Body of pancreas (tissue), 4 donors: ENCODE measurements at regions not wholly inside any gene's neighbourhood (a gene's known extent, or its start where the extent isn't known, plus 50 kb on each side); places are given as distances from the start of the nearest gene placed in this dataset.

Source experiments
- CTCF ChIP-seq, 7 experiments: fragments of 450-650 bp in 4 of 7; fragments of 200-600 bp in 3 of 7; sonication (generic) in 3 of 7; IDR thresholded peaks; one replicate each; pipeline ENCODE4 v1.5.1; 2016 to 2019; ENCODE audit warnings: antibody characterized with exemption in 7 of 7
- POLR2A ChIP-seq, 3 donors: fragments of 450-650 bp; IDR thresholded peaks; one replicate each; pipeline ENCODE4 v1.6.1; 2016; ENCODE audit warnings: antibody characterized with exemption in 3 of 3, mild to moderate bottlenecking in 2 of 3

DNA sequence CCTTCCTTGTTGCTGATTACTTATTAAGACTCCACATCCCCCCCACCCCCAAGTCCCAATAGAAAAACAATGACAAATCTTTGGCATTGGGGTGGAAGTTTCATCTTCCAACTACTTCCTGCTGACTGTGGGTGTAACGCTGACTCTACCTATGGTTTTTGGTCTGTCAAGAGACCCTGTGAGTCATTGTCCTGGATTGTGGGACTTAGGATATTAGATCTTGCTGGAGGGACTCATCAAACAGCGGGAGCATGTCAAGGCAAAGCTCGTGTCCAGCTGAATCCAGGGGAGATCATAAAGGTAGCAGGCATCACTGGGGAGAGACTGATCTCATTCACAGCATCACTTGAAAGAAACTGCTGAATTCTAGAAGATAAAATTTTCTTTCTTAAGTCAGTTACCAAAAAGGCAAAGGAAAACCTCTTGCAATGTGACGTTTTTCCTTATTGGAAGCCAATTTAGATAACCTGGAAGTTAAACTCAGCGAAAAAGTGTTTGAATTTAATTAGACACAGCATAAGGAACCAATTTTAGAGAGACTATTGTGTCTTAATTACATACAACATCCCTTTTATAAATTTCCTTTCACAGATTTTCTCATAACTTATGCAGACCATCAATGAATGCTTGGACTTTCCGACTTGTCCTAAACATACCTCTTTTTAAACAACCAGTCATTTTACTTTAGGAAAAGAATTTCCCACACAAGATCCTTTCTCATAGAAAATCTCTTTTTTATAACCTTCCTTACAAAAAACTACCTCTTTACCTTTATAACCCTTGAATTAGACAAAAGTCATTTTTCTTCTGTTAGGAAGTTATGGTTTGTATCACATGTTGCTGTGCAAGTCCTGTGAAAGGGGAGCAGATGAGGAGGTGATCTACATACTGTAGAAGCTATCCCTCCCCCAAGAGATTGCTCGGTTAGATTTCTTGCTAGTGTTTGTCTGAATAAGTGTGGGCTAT, 94.6 kb upstream of the SCAF11 start:
- no peak for TF ChIP-seq CTCF (IDR thresholded peaks at IDR 0.05)
- no peak for TF ChIP-seq POLR2A (IDR thresholded peaks at IDR 0.05)
